GM15510 (cell line): ENCODE measurements at regions not wholly inside any gene's neighbourhood (a gene's known extent, or its start where the extent isn't known, plus 50 kb on each side); places are given as distances from the start of the nearest gene placed in this dataset.

Experiments
- POLR2A ChIP-seq: IDR thresholded peaks from 3 replicates; pipeline ENCODE4 v1.6.1; 2011; ENCODE audit warnings: borderline replicate concordance; ENCODE audit not compliant: insufficient read length; ENCODE audit errors: extremely low read depth

- no peak for TF ChIP-seq POLR2A
These were observed 307.9 kb upstream of the CBLB start for GRCh38 chr3:106176734-106177133.

- TF ChIP-seq POLR2A, result no peak
These were observed 314.2 kb upstream of the CBLB start for GRCh38 chr3:106182950-106183511.

GRCh38 chr3:106183762-106184391 lies 315.1 kb upstream of the CBLB start:
- no peak for TF ChIP-seq POLR2A

- TF ChIP-seq POLR2A, result no peak
These were observed 316.0 kb upstream of the CBLB start for GRCh38 chr3:106184540-106185457.

- TF ChIP-seq POLR2A, result no peak
These were observed 317.1 kb upstream of the CBLB start for GRCh38 chr3:106185949-106186348.

GRCh38 chr3:106190296-106190695 lies 321.5 kb upstream of the CBLB start:
- no peak for TF ChIP-seq POLR2A

GRCh38 chr3:106191211-106191610 lies 322.4 kb upstream of the CBLB start:
- TF ChIP-seq POLR2A, result no peak

GRCh38 chr3:106191913-106192312 lies 323.1 kb upstream of the CBLB start:
- no peak for TF ChIP-seq POLR2A

GRCh38 chr3:106193876-106194275 lies 325.1 kb upstream of the CBLB start:
- TF ChIP-seq POLR2A, result no peak

- TF ChIP-seq POLR2A, result no peak
These were observed 325.9 kb upstream of the CBLB start for GRCh38 chr3:106194726-106195125.

- no peak for TF ChIP-seq POLR2A
These were observed 328.9 kb upstream of the CBLB start for GRCh38 chr3:106197532-106198194.

- TF ChIP-seq POLR2A, result no peak
These were observed 335.5 kb upstream of the CBLB start for GRCh38 chr3:106204160-106204868.

GRCh38 chr3:106206146-106206545 lies 337.3 kb upstream of the CBLB start:
- TF ChIP-seq POLR2A, result no peak

- no peak for TF ChIP-seq POLR2A
These were observed 337.8 kb upstream of the CBLB start for GRCh38 chr3:106206613-106207012.
